K562 (cell line): ENCODE measurements at regions not wholly inside any gene's neighbourhood (a gene's known extent, or its start where the extent isn't known, plus 50 kb on each side); places are given as distances from the start of the nearest gene placed in this dataset.
A peak's percentile ranks its signal among the peaks of the same experiment; 100 is the strongest.

Source experiments
- ATAC-seq: fragments of 200-7000 bp; cut with Tn5 transposase; 3 replicates; pipeline ENCODE4 v1.9.1; 2020; ENCODE audit warnings: moderate library complexity
- BruUV-seq: library from RNA; stranded (reverse); fragments of 400-500 nt; replicated peaks from 2 replicates; lab custom pipeline; 2021; lab: Mats Ljungman, UMichigan
- CTCF ChIA-PET: fragments of 300-600 bp; formaldehyde crosslinking; extraction: SDS; loops from one replicate; lab custom pipeline; 2021; ENCODE audit warnings: low intra/inter-chr PET ratio; lab: Yijun Ruan, JAX
- POLR2A ChIA-PET: fragments of 300-600, 350-650 bp; sonication (Branson Sonifier 250); formaldehyde crosslinking; extraction: SDS; loops from one replicate; lab custom pipeline; 2021; ENCODE audit warnings: antibody characterized with exemption, inconsistent platforms; lab: Yijun Ruan, JAX
- DNase-seq, 4 experiments: peaks; one replicate each; pipeline versions ENCODE4 v3.0.0 to v3.0.0-alpha.2; 2011 to 2018; ENCODE audit warnings: low spot score in 3 of 4, mixed read lengths in 3 of 4; ENCODE audit errors: extremely low read depth in 1 of 4
- FAIRE-seq: peaks from 2 replicates; lab custom pipeline; 2011; peaks lifted over from hg19 to GRCh38; lab: Jason Lieb, UNC
- H2AFZ ChIP-seq: 2 replicates; pipeline ENCODE4 v1.6.0; 2011; ENCODE audit warnings: low read depth, low read length, control low read depth, inconsistent platforms
- H3K27ac ChIP-seq: fragments of 200-600 bp; 3 replicates; pipeline ENCODE4 v1.8.0; 2011; ENCODE audit warnings: low read depth, mild to moderate bottlenecking, control low read depth, inconsistent platforms, low read length, moderate library complexity, mixed read lengths; ENCODE audit errors: extremely low read depth
- H3K27me3 ChIP-seq, 2 experiments: fragments of 300-600 bp in 1 of 2; 2 replicates in 1 of 2; 3 replicates in 1 of 2; pipeline versions ENCODE4 v1.6.0 to v1.8.0; 2011; ENCODE audit warnings: inconsistent platforms in 2 of 2, low read length in 2 of 2, mild to moderate bottlenecking in 1 of 2, mixed read lengths in 1 of 2, moderate library complexity in 1 of 2; ENCODE audit not compliant: control insufficient read depth in 2 of 2, insufficient read depth in 2 of 2
- H3K36me3 ChIP-seq: fragments of 300-600 bp; 3 replicates; pipeline ENCODE4 v1.8.0; 2011; ENCODE audit warnings: mild to moderate bottlenecking, low read length, inconsistent platforms; ENCODE audit not compliant: control insufficient read depth, insufficient read depth
- H3K4me1 ChIP-seq, 2 experiments: fragments of 200-600 bp in 1 of 2; replicated peaks in 1 of 2; 2 replicates in 1 of 2; 3 replicates in 1 of 2; pipeline versions ENCODE4 v1.5.1 to v1.8.0; 2011; ENCODE audit warnings: inconsistent platforms in 2 of 2, low read length in 2 of 2, mild to moderate bottlenecking in 1 of 2, mixed read lengths in 1 of 2, moderate library complexity in 1 of 2; ENCODE audit not compliant: control insufficient read depth in 2 of 2, insufficient read depth in 2 of 2
- H3K4me2 ChIP-seq: 2 replicates; pipeline ENCODE4 v1.6.1; 2011; ENCODE audit warnings: low read length, control low read depth, inconsistent platforms, mixed read lengths; ENCODE audit not compliant: insufficient read depth
- H3K4me3 ChIP-seq: fragments of 200-600 bp; sonication (generic), shearing (Covaris generic); 2 replicates; pipeline ENCODE4 v1.5.1; 2016; ENCODE audit warnings: control low read depth, inconsistent platforms
- H3K79me2 ChIP-seq: fragments of 200-600 bp; 3 replicates; pipeline ENCODE4 v1.8.0; 2011; ENCODE audit warnings: low read length, inconsistent platforms; ENCODE audit not compliant: control insufficient read depth, insufficient read depth
- H3K9ac ChIP-seq, 2 experiments: 2 replicates each; pipeline versions ENCODE4 v1.6.0 to v1.6.1; 2011; ENCODE audit warnings: low read depth in 2 of 2, low read length in 2 of 2, control low read depth in 1 of 2, inconsistent platforms in 1 of 2, mild to moderate bottlenecking in 1 of 2, mixed read lengths in 1 of 2; ENCODE audit not compliant: insufficient read depth in 1 of 2
- H3K9me1 ChIP-seq: one replicate; pipeline ENCODE4 v1.6.0; 2011; ENCODE audit warnings: inconsistent platforms, mild to moderate bottlenecking, low read length, moderate library complexity; ENCODE audit not compliant: control insufficient read depth, insufficient read depth
- H3K9me3 ChIP-seq: replicated peaks from 2 replicates; pipeline ENCODE4 v1.5.1; 2011; ENCODE audit warnings: low read depth, low read length, inconsistent platforms; ENCODE audit not compliant: control insufficient read depth, insufficient read depth
- H4K20me1 ChIP-seq: replicated peaks from 2 replicates; pipeline ENCODE4 v1.6.1; 2011; ENCODE audit warnings: low read length, inconsistent platforms, mixed read lengths; ENCODE audit not compliant: control insufficient read depth, insufficient read depth
- E2F8 ChIP-seq: fragments of 450-650 bp; IDR thresholded peaks from 2 replicates; pipeline ENCODE4 v1.7.1; 2018; ENCODE audit warnings: mild to moderate bottlenecking, low read depth; ENCODE audit not compliant: partially characterized antibody
- HNRNPK ChIP-seq: fragments of 200-400 bp; formaldehyde crosslinking; IDR thresholded peaks from one replicate; pipeline ENCODE4 v1.6.1; 2018; ENCODE audit warnings: mild to moderate bottlenecking, low read depth, low read length; ENCODE audit not compliant: poor library complexity, severe bottlenecking
- ZNF146 ChIP-seq: IDR thresholded peaks from one replicate; pipeline ENCODE4 v1.6.1; 2018; ENCODE audit warnings: missing compliant biosample characterization; ENCODE audit not compliant: unreplicated experiment
- WGBS: fragments of 100-300 bp; shearing (Covaris generic); methylation state at CpG from one replicate; pipeline ENCODE4 v1.1.6; 2016; ENCODE audit warnings: low coverage, mixed read lengths; ENCODE audit not compliant: insufficient coverage; ENCODE audit errors: missing lambda C conversion rate; 5-methylcytosine and 5-hydroxymethylcytosine counted together
- in situ Hi-C: fragments of 300-500 bp; cut with MboI; formaldehyde crosslinking; loops from 4 replicates; pipeline ENCODE4 v1.15.0; 2018; ENCODE audit warnings: inconsistent platforms, mixed read lengths
- intact Hi-C: fragments of 100-400 bp; cut with micrococcal nuclease; formaldehyde crosslinking; loops from 2 replicates; pipeline ENCODE4 v1.14.2; 2022

GRCh38 chr13:63999614-64000305 lies 2584.1 kb upstream of the PCDH20 start:
- H3K9me3 ChIP-seq = no peaks in the 10 kb centered on the region
- ATAC-seq (no peak), FAIRE-seq (no peak), DNase-seq (no peak)
- no peaks in the 10 kb centered on the region for H4K20me1 ChIP-seq
- no peak overlapping the region for H3K4me3 ChIP-seq
- intact Hi-C loops = no loop called here
- no peaks in the 10 kb centered on the region for H3K79me2 ChIP-seq
- 93% methylated on average over 2 of the region's 3 CpGs for WGBS
- BruUV-seq = no TSS peak
- no peak overlapping the region for H2AFZ ChIP-seq
- H3K4me2 ChIP-seq = no peak overlapping the region
- H3K27ac ChIP-seq = no peak overlapping the region
- no peaks in the 10 kb centered on the region for H3K27me3 ChIP-seq
- POLR2A ChIA-PET = no interaction called here
- in situ Hi-C loops = no loop called here
- H3K36me3 ChIP-seq = no peaks in the 10 kb centered on the region
- H3K4me1 ChIP-seq = no peaks in the 10 kb centered on the region
- TF ChIP-seq HNRNPK (peak; percentile 33), E2F8 (no peak), ZNF146 (CRISPR knock-in tag) (no peak)
- TF ChIP-seq, all 486 proteins: peak for 1
- CTCF ChIA-PET = no interaction called here
- H3K9ac ChIP-seq = no peak overlapping the region
- H3K9me1 ChIP-seq = no peaks in the 10 kb centered on the region
